Ovary (tissue), 7 donors: ENCODE measurements at regions not wholly inside any gene's neighbourhood (a gene's known extent, or its start where the extent isn't known, plus 50 kb on each side); places are given as distances from the start of the nearest gene placed in this dataset.

Experiments
- DNase-seq, 5 donors: peaks; one replicate each; pipeline ENCODE4 v3.0.0-alpha.2; 2019 to 2020
- H3K27ac ChIP-seq, 2 donors: fragments of 200-600 bp; one replicate each; pipeline versions ENCODE4 v1.5.1 to v1.8.0; 2019 to 2022
- H3K27me3 ChIP-seq: fragments of 200-600 bp; one replicate; pipeline ENCODE4 v1.8.0; 2022
- H3K36me3 ChIP-seq: fragments of 200-600 bp; sonication (generic); one replicate; pipeline ENCODE4 v1.5.1; 2019
- H3K4me1 ChIP-seq: one replicate; pipeline ENCODE4 v1.8.1; 2013; ENCODE audit warnings: mild to moderate bottlenecking, moderate library complexity; ENCODE audit not compliant: insufficient read depth
- H3K4me3 ChIP-seq: fragments of 200-600 bp; sonication (generic); one replicate; pipeline ENCODE4 v1.5.1; 2017
- H3K9me3 ChIP-seq, 2 donors: fragments of 200-600 bp in 1 of 2; sonication (generic) in 1 of 2; one replicate each; pipeline versions ENCODE4 v1.5.1 to v1.8.1; 2013 to 2019; ENCODE audit warnings: mild to moderate bottlenecking in 1 of 2, moderate library complexity in 1 of 2
- CTCF ChIP-seq, 3 donors: fragments of 450-650 bp in 2 of 3; fragments of 200-600 bp in 1 of 3; IDR thresholded peaks; one replicate each; pipeline versions ENCODE4 v1.5.1 to v1.8.0; 2016 to 2022; ENCODE audit warnings: antibody characterized with exemption in 3 of 3, mild to moderate bottlenecking in 1 of 3
- EP300 ChIP-seq: sonication (generic); formaldehyde crosslinking; IDR thresholded peaks from one replicate; pipeline ENCODE4 v1.6.1; 2017; ENCODE audit warnings: antibody characterized with exemption
- POLR2A ChIP-seq: fragments of 450-650 bp; IDR thresholded peaks from one replicate; pipeline ENCODE4 v1.6.1; 2017; ENCODE audit warnings: antibody characterized with exemption, mild to moderate bottlenecking, moderate library complexity
- WGBS, 3 donors: extraction: QIAGEN DNeasy Blood & Tissue Kit in 1 of 3; methylation state at CpG; one replicate each; pipeline versions ENCODE4 v1.1.5 to v1.1.7; 2013 to 2017; 5-methylcytosine and 5-hydroxymethylcytosine counted together
- intact Hi-C, 4 donors: fragments of 100-400 bp; cut with DNase I; formaldehyde crosslinking; loops; one replicate each; pipeline versions ENCODE4 v1.11.0 to v1.15.1; 2022 to 2023
- donor health status: DM: no; HTN: no; CAD: no; lungs with moderate emphysema.
- donor health status: DM: no; HTN: no; CAD: no.
- donor health status: Bipolar disorder and iron deficiency.
- donor health status: DM: no; HTN: no; CAD: no.
- donor health status: DM: yes; HTN: yes; CAD: no.

GRCh38 chr5:124544366-124545055 lies 201.9 kb downstream of the ZNF608 start:
- intact Hi-C loops = no loop called here
- no peaks in the 10 kb centered on the region for H3K36me3 ChIP-seq
- no peak for DNase-seq
- H3K27me3 ChIP-seq = no peaks in the 10 kb centered on the region
- no peaks in the 10 kb centered on the region for H3K9me3 ChIP-seq
- no peaks in the 10 kb centered on the region for H3K4me1 ChIP-seq
- no peak overlapping the region for H3K4me3 ChIP-seq
- 68 to 81% (median 75%) methylated on average over 2 of the region's 2 CpGs for WGBS, 3 donors
- TF ChIP-seq CTCF (IDR thresholded peaks at IDR 0.05) (no peak), EP300 (no peak), POLR2A (no peak)
- H3K27ac ChIP-seq = no peak overlapping the region

GRCh38 chr5:124538931-124539330 lies 207.5 kb downstream of the ZNF608 start:
- H3K36me3 ChIP-seq = no peaks in the 10 kb centered on the region
- no peaks in the 10 kb centered on the region for H3K27me3 ChIP-seq
- no peaks in the 10 kb centered on the region for H3K9me3 ChIP-seq
- WGBS, 3 donors = 85 to 96% (median 89%) methylated on average over 1 of the region's 1 CpG
- H3K4me1 ChIP-seq = no peaks in the 10 kb centered on the region
- H3K27ac ChIP-seq = no peak overlapping the region
- DNase-seq = no peak
- TF ChIP-seq EP300 (no peak), POLR2A (no peak), CTCF (IDR thresholded peaks at IDR 0.05) (no peak)
- intact Hi-C loops = no loop called here
- H3K4me3 ChIP-seq = no peak overlapping the region

GRCh38 chr5:124538191-124538590 lies 208.2 kb downstream of the ZNF608 start:
- TF ChIP-seq CTCF (IDR thresholded peaks at IDR 0.05) (no peak), POLR2A (no peak), EP300 (no peak)
- H3K36me3 ChIP-seq = no peaks in the 10 kb centered on the region
- no peaks in the 10 kb centered on the region for H3K27me3 ChIP-seq
- WGBS, 3 donors = 79 to 89% (median 87%) methylated on average over 3 of the region's 3 CpGs
- no peak overlapping the region for H3K27ac ChIP-seq
- intact Hi-C loops = no loop called here
- H3K4me1 ChIP-seq = no peaks in the 10 kb centered on the region
- no peak for DNase-seq
- no peak overlapping the region for H3K4me3 ChIP-seq
- H3K9me3 ChIP-seq = no peaks in the 10 kb centered on the region

GRCh38 chr5:124537522-124537921 lies 208.9 kb downstream of the ZNF608 start:
- TF ChIP-seq EP300 = no peak
- no peak for TF ChIP-seq POLR2A
- no peak for DNase-seq
- intact Hi-C loops = no loop called here
- Histone ChIP-seq H3K36me3 (no peaks in the 10 kb centered on the region), H3K9me3 (no peaks in the 10 kb centered on the region), H3K4me3 (no peak overlapping the region), H3K27ac (no peak overlapping the region), H3K4me1 (no peaks in the 10 kb centered on the region), H3K27me3 (no peaks in the 10 kb centered on the region)
- 90% methylated on average over 4 of the region's 4 CpGs for WGBS, 3 donors

- intact Hi-C loops = no loop called here
- H3K4me3 ChIP-seq = no peak overlapping the region
- DNase-seq = no peak
- WGBS, 3 donors = 89 to 91% (median 90%) methylated on average over 5 of the region's 5 CpGs
- H3K27me3 ChIP-seq = no peaks in the 10 kb centered on the region
- no peaks in the 10 kb centered on the region for H3K9me3 ChIP-seq
- H3K27ac ChIP-seq = no peak overlapping the region
- no peaks in the 10 kb centered on the region for H3K36me3 ChIP-seq
- no peaks in the 10 kb centered on the region for H3K4me1 ChIP-seq
- TF ChIP-seq POLR2A (no peak), CTCF (IDR thresholded peaks at IDR 0.05) (no peak), EP300 (no peak)
Observed at GRCh38 chr5:124537107-124537506, 209.3 kb downstream of the ZNF608 start.
